ENCODE measurements at regions not wholly inside any gene's neighbourhood (a gene's known extent, or its start where the extent isn't known, plus 50 kb on each side); places are given as distances from the start of the nearest gene placed in this dataset.

GRCh38 chr16:5633845-5634440 is 536.3 kb upstream of the EEF2KMT start:
- TF ChIP-seq TCF12 (IDR thresholded peaks at IDR 0.05; ENCODE audit: low read depth) (no peak), RAD21 (IDR thresholded peaks at IDR 0.05; ENCODE audit: low read depth) (peak; percentile 24; the same call in 1 of the 2 replicates), TAF1 (IDR thresholded peaks at IDR 0.05; ENCODE audit: low read depth) (no peak)

- TF ChIP-seq RAD21 (IDR thresholded peaks at IDR 0.05; ENCODE audit: low read depth), result no peak
- no peak for TF ChIP-seq EGR1 (IDR thresholded peaks at IDR 0.05)
Measured at GRCh38 chr16:5622234-5622884, 524.8 kb upstream of the EEF2KMT start.

- TF ChIP-seq TCF12 (IDR thresholded peaks at IDR 0.05; ENCODE audit: low read depth), result no peak
- TF ChIP-seq ZBTB7A (IDR thresholded peaks at IDR 0.05; ENCODE audit: low read depth), result no peak
- TF ChIP-seq TAF1 (IDR thresholded peaks at IDR 0.05; ENCODE audit: low read depth), result no peak
- TF ChIP-seq CEBPB (IDR thresholded peaks at IDR 0.05), result no peak
- TF ChIP-seq CREB1 (IDR thresholded peaks at IDR 0.05; ENCODE audit: low read depth), result no peak
- TF ChIP-seq REST (IDR thresholded peaks at IDR 0.05; ENCODE audit: low read depth), result no peak
- no peak for TF ChIP-seq EP300 (IDR thresholded peaks at IDR 0.05; ENCODE audit: borderline replicate concordance)
- TF ChIP-seq NFIC (IDR thresholded peaks at IDR 0.05), result no peak
- no peak for TF ChIP-seq USF1 (IDR thresholded peaks at IDR 0.05)
- no peak for TF ChIP-seq YY1 (IDR thresholded peaks at IDR 0.05; ENCODE audit: low read depth)
- TF ChIP-seq TEAD4 (IDR thresholded peaks at IDR 0.05), result no peak
- TF ChIP-seq EGR1 (IDR thresholded peaks at IDR 0.05), result no peak
- TF ChIP-seq RAD21 (IDR thresholded peaks at IDR 0.05; ENCODE audit: low read depth), result no peak
- TF ChIP-seq MAX (IDR thresholded peaks at IDR 0.05), result no peak
- no peak for TF ChIP-seq FOXM1 (IDR thresholded peaks at IDR 0.05; ENCODE audit: borderline replicate concordance, low read depth)
Measured at GRCh38 chr16:5621826-5622225, 524.2 kb upstream of the EEF2KMT start.

- TF ChIP-seq ZBTB7A (IDR thresholded peaks at IDR 0.05; ENCODE audit: low read depth), result no peak
- no peak for TF ChIP-seq EP300 (IDR thresholded peaks at IDR 0.05; ENCODE audit: borderline replicate concordance)
- no peak for TF ChIP-seq TAF1 (IDR thresholded peaks at IDR 0.05; ENCODE audit: low read depth)
- no peak for TF ChIP-seq NFIC (IDR thresholded peaks at IDR 0.05)
- TF ChIP-seq CREB1 (IDR thresholded peaks at IDR 0.05; ENCODE audit: low read depth), result no peak
Measured at GRCh38 chr16:5619304-5619703, 521.7 kb upstream of the EEF2KMT start.

GRCh38 chr16:5616841-5617240 is 519.2 kb upstream of the EEF2KMT start:
- TF ChIP-seq RAD21 (IDR thresholded peaks at IDR 0.05; ENCODE audit: low read depth), result no peak
- no peak for TF ChIP-seq MAX (IDR thresholded peaks at IDR 0.05)
- TF ChIP-seq CEBPB (IDR thresholded peaks at IDR 0.05), result no peak
- no peak for TF ChIP-seq TCF12 (IDR thresholded peaks at IDR 0.05; ENCODE audit: low read depth)
- TF ChIP-seq USF1 (IDR thresholded peaks at IDR 0.05), result no peak
- TF ChIP-seq CREB1 (IDR thresholded peaks at IDR 0.05; ENCODE audit: low read depth), result no peak

GRCh38 chr16:5615868-5616642 is 518.5 kb upstream of the EEF2KMT start:
- TF ChIP-seq RAD21 (IDR thresholded peaks at IDR 0.05; ENCODE audit: low read depth), result peak; percentile 58
- TF ChIP-seq EP300 (IDR thresholded peaks at IDR 0.05; ENCODE audit: borderline replicate concordance), result no peak

GRCh38 chr16:5607169-5607568 is 509.6 kb upstream of the EEF2KMT start:
- TF ChIP-seq EP300 (IDR thresholded peaks at IDR 0.05; ENCODE audit: borderline replicate concordance) (no peak), USF1 (IDR thresholded peaks at IDR 0.05) (no peak), RAD21 (IDR thresholded peaks at IDR 0.05; ENCODE audit: low read depth) (no peak), MAX (IDR thresholded peaks at IDR 0.05) (no peak), FOXM1 (IDR thresholded peaks at IDR 0.05; ENCODE audit: borderline replicate concordance, low read depth) (no peak), TAF1 (IDR thresholded peaks at IDR 0.05; ENCODE audit: low read depth) (no peak), CEBPB (IDR thresholded peaks at IDR 0.05) (no peak), REST (IDR thresholded peaks at IDR 0.05; ENCODE audit: low read depth) (no peak), TCF12 (IDR thresholded peaks at IDR 0.05; ENCODE audit: low read depth) (no peak), NFIC (IDR thresholded peaks at IDR 0.05) (no peak)

All from Ishikawa (cell line).